H1 (cell line): ENCODE measurements at regions not wholly inside any gene's neighbourhood (a gene's known extent, or its start where the extent isn't known, plus 50 kb on each side); places are given as distances from the start of the nearest gene placed in this dataset.

Experiments used
- CTCF ChIA-PET: fragments of 300-600 bp; sonication (Branson Sonifier 250); formaldehyde crosslinking; loops from one replicate; lab custom pipeline; 2021; ENCODE audit not compliant: partially characterized antibody; lab: Charles Lee
- POLR2A ChIA-PET: fragments of 300-600 bp; sonication (Branson Sonifier 250); formaldehyde crosslinking; loops from one replicate; lab custom pipeline; 2021; ENCODE audit warnings: inconsistent platforms; ENCODE audit not compliant: partially characterized antibody; lab: Charles Lee
- DNase-seq, 2 experiments: peaks; one replicate each; pipeline versions ENCODE4 v3.0.0 to v3.0.0-alpha.2; 2010 to 2022; ENCODE audit warnings: low spot score in 2 of 2, low read depth in 1 of 2, mixed read lengths in 1 of 2
- FAIRE-seq: peaks from 2 replicates; lab custom pipeline; 2011; peaks lifted over from hg19 to GRCh38; lab: Jason Lieb, UNC
- H2AFZ ChIP-seq: 2 replicates; pipeline ENCODE4 v1.8.1; 2012; ENCODE audit warnings: low read length, inconsistent platforms
- H2AK5ac ChIP-seq: 2 replicates; pipeline ENCODE4 v1.6.1; 2013; ENCODE audit warnings: low read depth, low read length
- H2BK120ac ChIP-seq: replicated peaks from 2 replicates; pipeline ENCODE3; 2013; ENCODE audit warnings: low read depth, low read length, inconsistent platforms
- H2BK12ac ChIP-seq: 2 replicates; pipeline ENCODE4 v1.6.1; 2013; ENCODE audit warnings: low read depth, low read length
- H2BK15ac ChIP-seq: 2 replicates; pipeline ENCODE4 v1.6.1; 2013; ENCODE audit warnings: low read length
- H2BK20ac ChIP-seq: 2 replicates; pipeline ENCODE4 v1.6.1; 2013; ENCODE audit warnings: low read length
- H2BK5ac ChIP-seq: 2 replicates; pipeline ENCODE4 v1.6.1; 2013; ENCODE audit warnings: low read depth, low read length
- H3K14ac ChIP-seq: 2 replicates; pipeline ENCODE4 v1.6.1; 2013; ENCODE audit warnings: inconsistent platforms; ENCODE audit not compliant: insufficient read length
- H3K18ac ChIP-seq: 2 replicates; pipeline ENCODE4 v1.6.1; 2013; ENCODE audit warnings: low read length; ENCODE audit errors: extremely low read depth
- H3K23ac ChIP-seq: 2 replicates; pipeline ENCODE4 v1.6.1; 2013; ENCODE audit warnings: inconsistent platforms; ENCODE audit not compliant: insufficient read length
- H3K23me2 ChIP-seq: 2 replicates; pipeline ENCODE4 v1.6.1; 2013; ENCODE audit warnings: low read depth, low read length
- H3K27ac ChIP-seq: 2 replicates; pipeline ENCODE4 v1.6.1; 2011; ENCODE audit warnings: low read depth, low read length, inconsistent platforms
- H3K27me3 ChIP-seq, 4 experiments: replicated peaks in 1 of 4; 1 replicate in 1 of 4; 2 replicates in 3 of 4; pipeline versions ENCODE4 v1.6.1 to v1.8.1; 2011 to 2013; ENCODE audit warnings: low read length in 3 of 4, mild to moderate bottlenecking in 3 of 4, inconsistent platforms in 2 of 4, mixed read lengths in 2 of 4, moderate library complexity in 1 of 4; ENCODE audit not compliant: control insufficient read depth in 3 of 4, insufficient read depth in 3 of 4; ENCODE audit errors: extremely low read depth in 1 of 4
- H3K36me3 ChIP-seq, 4 experiments: 2 replicates each; pipeline versions ENCODE4 v1.6.1 to v1.8.1; 2011 to 2013; ENCODE audit warnings: mild to moderate bottlenecking in 4 of 4, low read length in 3 of 4, moderate library complexity in 2 of 4, control low read depth in 1 of 4, inconsistent platforms in 1 of 4; ENCODE audit not compliant: insufficient read depth in 4 of 4, control insufficient read depth in 2 of 4
- H3K4ac ChIP-seq: replicated peaks from 2 replicates; pipeline ENCODE3; 2013; ENCODE audit warnings: low read length, low read depth, mixed read lengths, inconsistent platforms; ENCODE audit not compliant: insufficient read length
- H3K4me1 ChIP-seq, 4 experiments: replicated peaks in 1 of 4; 1 replicate in 1 of 4; 2 replicates in 3 of 4; pipeline versions ENCODE4 v1.6.1 to v1.8.1; 2011 to 2013; ENCODE audit warnings: low read length in 3 of 4, inconsistent platforms in 2 of 4, mixed read lengths in 1 of 4; ENCODE audit not compliant: insufficient read depth in 4 of 4, control insufficient read depth in 3 of 4
- H3K4me2 ChIP-seq, 2 experiments: 2 replicates each; pipeline versions ENCODE4 v1.6.1 to v1.8.1; 2011 to 2013; ENCODE audit warnings: low read depth in 2 of 2, low read length in 2 of 2, control low read depth in 1 of 2, inconsistent platforms in 1 of 2, mild to moderate bottlenecking in 1 of 2; ENCODE audit not compliant: insufficient read depth in 1 of 2
- H3K4me3 ChIP-seq, 4 experiments: fragments of 200-600, 300-600 bp in 1 of 4; sonication (generic), shearing (Covaris generic), sonication (Bioruptor Twin) in 1 of 4; 2 replicates each; pipeline versions ENCODE4 v1.5.1 to v1.8.1; 2011 to 2016; ENCODE audit warnings: low read length in 4 of 4, low read depth in 3 of 4, control low read depth in 2 of 4, inconsistent platforms in 2 of 4, mild to moderate bottlenecking in 2 of 4, mixed read lengths in 1 of 4, moderate library complexity in 1 of 4; ENCODE audit not compliant: insufficient read depth in 2 of 4; ENCODE audit errors: extremely low read depth in 1 of 4
- H3K56ac ChIP-seq: replicated peaks from 2 replicates; pipeline ENCODE3; 2013; ENCODE audit warnings: low read depth, mild to moderate bottlenecking, mixed read lengths, low read length, inconsistent platforms; ENCODE audit not compliant: insufficient read length
- H3K79me1 ChIP-seq: 2 replicates; pipeline ENCODE4 v1.6.1; 2013; ENCODE audit warnings: low read depth, low read length, control low read depth
- H3K79me2 ChIP-seq, 2 experiments: 2 replicates each; pipeline versions ENCODE4 v1.6.1 to v1.8.1; 2012 to 2013; ENCODE audit warnings: low read length in 2 of 2, mild to moderate bottlenecking in 2 of 2, inconsistent platforms in 1 of 2; ENCODE audit not compliant: insufficient read depth in 2 of 2, control insufficient read depth in 1 of 2
- H3K9ac ChIP-seq, 4 experiments: replicated peaks in 1 of 4; 1 replicate in 1 of 4; 2 replicates in 3 of 4; pipeline versions ENCODE4 v1.6.1 to v1.8.1; 2011 to 2013; ENCODE audit warnings: low read depth in 3 of 4, low read length in 3 of 4, control low read depth in 2 of 4, mild to moderate bottlenecking in 2 of 4, moderate library complexity in 2 of 4, inconsistent platforms in 1 of 4; ENCODE audit errors: extremely low read depth in 1 of 4
- H3K9me3 ChIP-seq, 2 experiments: 2 replicates each; pipeline versions ENCODE4 v1.6.1 to v1.8.1; 2012 to 2013; ENCODE audit warnings: mild to moderate bottlenecking in 2 of 2, moderate library complexity in 2 of 2, control low read depth in 1 of 2, inconsistent platforms in 1 of 2, low read depth in 1 of 2, low read length in 1 of 2, mixed read lengths in 1 of 2; ENCODE audit not compliant: insufficient read depth in 2 of 2
- H4K20me1 ChIP-seq, 2 experiments: replicated peaks in 1 of 2; 2 replicates each; pipeline versions ENCODE3 to v1.8.1; 2011 to 2013; ENCODE audit warnings: inconsistent platforms in 2 of 2, low read length in 2 of 2, mild to moderate bottlenecking in 1 of 2; ENCODE audit not compliant: insufficient read depth in 2 of 2, control insufficient read depth in 1 of 2
- H4K5ac ChIP-seq: 2 replicates; pipeline ENCODE4 v1.6.1; 2013; ENCODE audit warnings: low read length, low read depth, mixed read lengths, inconsistent platforms; ENCODE audit not compliant: insufficient read length
- H4K8ac ChIP-seq: 2 replicates; pipeline ENCODE4 v1.8.0; 2013; ENCODE audit warnings: mild to moderate bottlenecking, moderate library complexity, low read length, inconsistent platforms; ENCODE audit not compliant: insufficient read depth; ENCODE audit errors: extremely low read depth
- H4K91ac ChIP-seq: replicated peaks from 2 replicates; pipeline ENCODE3; 2013; ENCODE audit warnings: low read length, mixed read lengths, inconsistent platforms; ENCODE audit not compliant: insufficient read length
- TAF7 ChIP-seq: optimal IDR thresholded peaks from 2 replicates; pipeline ENCODE3; 2011; ENCODE audit warnings: low read depth, mild to moderate bottlenecking, inconsistent platforms, low read length, moderate library complexity, borderline replicate concordance
- TBP ChIP-seq: IDR thresholded peaks from 2 replicates; pipeline ENCODE4 v1.6.1; 2011; ENCODE audit warnings: low read depth, low read length, improper control_type of control experiment
- TEAD4 ChIP-seq: IDR thresholded peaks from 2 replicates; pipeline ENCODE4 v1.6.1; 2012; ENCODE audit warnings: low read depth, low read length, inconsistent platforms, mixed read lengths
- WGBS, 2 experiments: shearing (Covaris generic) in 1 of 2; methylation state at CpG; one replicate each; pipeline versions ENCODE4 v1.1.6 to v1.1.7; 2013 to 2015; ENCODE audit warnings: low lambda C conversion rate in 2 of 2, mixed read lengths in 2 of 2, inconsistent platforms in 1 of 2, low coverage in 1 of 2, missing lambda C conversion rate in 1 of 2; ENCODE audit not compliant: insufficient replicate concordance in 2 of 2, insufficient coverage in 1 of 2, insufficient read length in 1 of 2; ENCODE audit errors: extremely low coverage in 1 of 2, missing lambda C conversion rate in 1 of 2; 5-methylcytosine and 5-hydroxymethylcytosine counted together

GRCh38 chr5:92544036-92544435 lies 1037.0 kb downstream of the NR2F1-AS1 start:
- Histone ChIP-seq H4K91ac (no peak overlapping the region), H3K27ac (no peak overlapping the region), H3K4me1 (no peaks in the 10 kb centered on the region), H3K14ac (no peak overlapping the region), H3K79me2 (no peaks in the 10 kb centered on the region), H3K23me2 (no peaks in the 10 kb centered on the region), H4K5ac (no peak overlapping the region), H2AFZ (no peak overlapping the region), H2AK5ac (no peak overlapping the region), H3K79me1 (no peaks in the 10 kb centered on the region), H3K36me3 (no peaks in the 10 kb centered on the region), H3K4ac (no peak overlapping the region), H2BK15ac (no peak overlapping the region), H2BK5ac (no peak overlapping the region), H2BK120ac (no peak overlapping the region), H3K9me3 (no peaks in the 10 kb centered on the region), H4K20me1 (no peaks in the 10 kb centered on the region), H3K27me3 (no peaks in the 10 kb centered on the region), H3K18ac (no peak overlapping the region), H3K4me2 (no peak overlapping the region), H3K4me3 (no peak overlapping the region), H3K56ac (no peak overlapping the region), H2BK20ac (no peak overlapping the region), H3K9ac (no peak overlapping the region), H3K23ac (no peak overlapping the region), H2BK12ac (no peak overlapping the region), H4K8ac (no peak overlapping the region)
- DNase-seq (no peak), FAIRE-seq (no peak)
- ChIA-PET CTCF (interaction anchor here (1.2 kb wide), 1 partner anchor 26 kb away, joined by 4 read pairs; no protein-coding TSS in a partner anchor), POLR2A (no interaction called here)
- WGBS, 2 experiments: 94% methylated on average over 3 of the region's 3 CpGs; no CpG with 5 or more reads in 1 of the 2 experiments
- TF ChIP-seq TEAD4 (no peak), TBP (no peak), TAF7 (no peak)
